Skin epidermis (tissue), 12 donors: ENCODE measurements at regions not wholly inside any gene's neighbourhood (a gene's known extent, or its start where the extent isn't known, plus 50 kb on each side); places are given as distances from the start of the nearest gene placed in this dataset.

ENCODE experiments used
- H3K27ac ChIP-seq, 21 experiments: fragments of 200-600 bp; sonication (generic) in 11 of 21; one replicate each; pipeline ENCODE4 v1.5.0; 2020; ENCODE audit warnings: mild to moderate bottlenecking in 3 of 21, inconsistent platforms in 2 of 21, moderate library complexity in 2 of 21
- H3K4me3 ChIP-seq, 7 experiments: fragments of 200-600 bp; sonication (generic) in 2 of 7; one replicate each; pipeline ENCODE4 v1.5.0; 2020; ENCODE audit warnings: inconsistent platforms in 2 of 7, mild to moderate bottlenecking in 2 of 7, moderate library complexity in 1 of 7

- Histone ChIP-seq H3K27ac (no peak overlapping the region), H3K4me3 (no peak overlapping the region)
These were observed 220.2 kb downstream of the NR4A2 start for GRCh38 chr2:156112323-156112722.

GRCh38 chr2:156110890-156111289, 221.6 kb downstream of the NR4A2 start:
- no peak overlapping the region for H3K27ac ChIP-seq
- H3K4me3 ChIP-seq, result no peak overlapping the region

DNA sequence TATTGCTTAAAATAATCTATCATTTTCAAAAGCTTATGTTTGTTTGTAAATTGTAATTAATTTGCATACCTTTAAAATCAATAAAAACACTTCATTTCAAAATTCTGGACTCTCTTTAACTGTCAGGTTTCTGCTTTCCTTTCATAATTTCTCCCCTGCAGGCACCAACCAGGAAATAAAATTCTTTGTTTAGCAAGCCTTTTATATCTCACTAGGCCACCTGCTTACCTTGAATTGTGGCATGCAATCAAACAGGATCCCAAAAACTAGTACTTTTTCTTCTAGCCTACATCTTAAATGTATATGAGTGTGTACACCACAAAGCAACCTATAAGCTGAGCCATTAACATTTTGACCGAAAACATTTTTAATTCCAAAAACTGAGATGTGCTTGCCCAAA, 233.1 kb downstream of the NR4A2 start:
- Histone ChIP-seq H3K4me3 (no peak overlapping the region), H3K27ac (no peak overlapping the region)

DNA sequence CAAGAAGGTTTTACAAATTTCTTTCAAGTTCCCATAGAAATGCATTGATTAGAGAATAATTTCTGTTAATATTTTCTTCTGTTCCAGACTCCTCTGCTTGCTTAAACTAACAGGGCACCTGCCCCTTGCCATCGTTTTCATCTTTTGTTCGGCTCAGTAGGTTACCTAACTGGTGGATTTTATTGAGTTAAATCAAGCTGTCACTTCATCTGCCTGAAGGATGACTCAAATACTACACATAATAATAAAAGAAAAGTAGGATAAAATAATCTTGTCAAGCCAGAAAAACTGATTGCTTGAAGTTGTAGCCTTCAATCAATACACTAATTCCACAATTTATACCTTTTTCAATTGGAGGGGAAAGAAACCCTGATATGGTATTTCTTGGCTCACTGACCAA, 234.0 kb downstream of the NR4A2 start:
- Histone ChIP-seq H3K4me3 (no peak overlapping the region), H3K27ac (no peak overlapping the region)

DNA sequence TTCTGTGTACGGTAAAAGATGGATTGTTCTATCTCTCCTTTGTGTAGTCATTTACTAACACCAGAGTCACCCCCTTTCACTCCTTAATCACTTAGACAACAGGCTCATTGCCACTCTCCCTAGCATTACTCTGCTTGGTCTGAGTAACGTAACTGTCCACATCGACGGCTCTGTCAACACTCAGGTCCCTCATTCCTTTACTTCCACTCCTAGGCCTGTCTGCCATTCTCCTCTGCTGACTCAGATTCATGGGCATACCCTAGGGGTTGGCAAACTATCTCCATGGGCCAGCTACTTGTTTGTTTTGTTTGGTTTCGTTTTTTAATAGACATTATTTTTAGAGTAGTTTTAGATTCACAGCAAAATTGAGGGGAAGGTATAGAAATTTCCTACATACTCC, 243.9 kb downstream of the NR4A2 start:
- Histone ChIP-seq H3K4me3 (no peak overlapping the region), H3K27ac (no peak overlapping the region)

- Histone ChIP-seq H3K27ac (no peak overlapping the region), H3K4me3 (no peak overlapping the region)
These were observed 244.6 kb downstream of the NR4A2 start for GRCh38 chr2:156087875-156088274.

DNA sequence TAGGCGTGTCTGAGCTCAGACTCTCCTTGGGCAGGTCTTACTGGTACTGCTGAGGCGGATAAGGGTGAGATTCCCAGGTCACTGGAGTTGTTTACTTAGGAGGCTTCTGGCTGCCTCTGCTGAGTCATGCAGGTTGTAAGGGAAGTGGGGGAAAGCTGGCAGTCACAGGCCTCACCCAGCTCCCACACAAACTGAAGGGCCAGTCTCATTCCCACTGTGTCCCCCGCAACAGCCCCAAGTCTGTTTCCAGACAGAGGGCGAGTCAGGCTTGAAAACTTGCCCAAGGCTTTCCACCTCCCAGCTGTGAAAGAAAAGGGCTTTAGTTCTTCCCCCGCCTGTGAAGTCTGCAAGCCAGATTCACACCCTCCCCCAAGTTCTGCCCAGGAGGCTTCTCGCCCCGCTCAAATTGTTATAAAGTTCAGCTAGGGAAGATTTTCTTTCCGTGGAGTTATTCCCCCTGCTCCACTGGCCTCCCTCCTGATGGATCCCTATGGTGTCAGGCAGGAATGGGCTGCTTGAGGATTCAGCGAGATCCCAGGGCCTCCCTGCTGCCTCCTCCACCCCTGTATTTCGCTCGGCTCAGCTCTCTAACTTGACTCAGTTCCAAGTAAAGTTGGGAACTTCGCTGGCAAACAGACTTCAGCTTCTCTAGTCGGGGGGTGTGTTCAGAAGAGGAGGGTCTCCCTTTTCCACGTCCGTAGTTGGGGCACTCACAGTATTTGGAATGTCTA, 248.6 kb downstream of the NR4A2 start:
- H3K4me3 ChIP-seq, result no peak overlapping the region
- H3K27ac ChIP-seq, result peak overlapping the region in 11 of 21 experiments; percentile 6 to 64 (median 28)

GRCh38 chr2:156079845-156080244, 252.7 kb downstream of the NR4A2 start:
- Histone ChIP-seq H3K27ac (no peak overlapping the region), H3K4me3 (no peak overlapping the region)

DNA sequence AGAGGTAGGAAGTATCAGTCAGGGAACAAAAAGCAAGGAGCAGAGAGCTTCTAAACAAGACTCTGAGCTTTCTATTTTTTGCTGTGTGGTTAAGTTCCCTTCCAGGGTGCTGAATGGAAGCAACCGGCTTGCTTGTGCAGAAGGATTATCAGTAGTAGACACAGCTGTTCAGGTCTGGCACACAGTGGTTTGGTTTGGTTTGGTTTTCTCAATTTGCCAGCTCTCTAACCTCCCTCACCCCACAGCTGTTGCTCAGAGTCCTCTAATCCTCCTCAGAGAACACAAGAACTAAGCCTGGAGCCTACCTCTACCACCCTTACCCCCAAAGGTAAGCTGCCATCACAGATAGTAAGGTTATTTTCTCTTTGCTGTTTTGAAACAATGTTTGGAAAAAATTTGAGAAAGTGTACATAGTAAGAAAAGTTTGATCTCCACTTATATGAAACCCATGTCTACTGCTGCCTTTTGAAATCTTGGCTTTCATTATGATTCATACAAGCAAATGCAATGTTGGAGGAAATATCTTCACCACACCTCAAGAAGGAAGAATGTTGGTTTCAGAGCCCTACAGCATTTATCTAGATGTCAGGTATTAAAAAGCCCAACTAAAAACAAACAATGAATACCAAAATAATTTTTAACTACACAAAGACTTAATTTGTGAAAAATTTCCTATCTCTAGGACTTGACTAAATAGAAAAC, 255.3 kb downstream of the NR4A2 start:
- H3K4me3 ChIP-seq, result no peak overlapping the region
- H3K27ac ChIP-seq, result no peak overlapping the region

- Histone ChIP-seq H3K27ac (no peak overlapping the region), H3K4me3 (no peak overlapping the region)
These were observed 266.6 kb downstream of the NR4A2 start for GRCh38 chr2:156065912-156066311.

- H3K4me3 ChIP-seq, result no peak overlapping the region
- H3K27ac ChIP-seq, result no peak overlapping the region
These were observed 268.0 kb downstream of the NR4A2 start for GRCh38 chr2:156064540-156064939.

DNA sequence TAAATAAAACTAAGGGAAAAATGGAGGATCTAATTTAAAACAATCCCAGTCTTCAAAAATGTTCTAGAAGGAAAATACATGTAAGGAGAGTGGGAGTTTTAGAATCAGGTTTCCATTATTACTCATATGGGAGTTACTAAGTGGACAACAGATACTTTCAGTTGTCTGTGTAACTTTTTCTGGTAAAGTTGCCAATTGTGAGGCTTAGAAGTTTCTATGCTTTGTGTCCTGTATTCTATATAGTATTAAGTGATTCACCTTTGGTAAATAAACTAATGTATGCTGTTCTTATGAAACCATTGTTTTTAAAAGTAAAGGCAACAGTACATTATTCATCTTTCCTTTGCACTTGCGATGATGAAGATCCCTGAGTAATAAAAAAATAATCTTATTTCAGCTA, 274.9 kb downstream of the NR4A2 start:
- H3K27ac ChIP-seq, result no peak overlapping the region
- no peak overlapping the region for H3K4me3 ChIP-seq

DNA sequence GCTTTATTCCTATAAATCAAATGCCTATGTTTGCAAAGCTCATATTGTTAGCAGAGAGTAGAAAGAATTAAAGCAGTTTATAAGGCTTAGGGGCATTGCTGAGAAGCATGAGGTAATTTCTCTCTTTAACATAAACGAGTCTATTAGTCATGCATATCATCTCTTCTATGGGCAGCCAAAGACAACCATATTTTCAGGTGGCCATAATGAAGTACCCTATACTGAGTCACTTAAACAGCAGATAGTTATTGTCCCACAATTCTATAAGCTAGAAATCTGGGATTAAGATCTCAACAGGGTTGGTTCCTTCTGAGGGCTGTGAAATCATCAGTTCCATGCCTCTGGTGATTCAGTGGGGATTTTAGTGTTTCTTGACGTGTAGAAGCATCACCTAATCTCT, 277.5 kb downstream of the NR4A2 start:
- H3K27ac ChIP-seq, result no peak overlapping the region
- no peak overlapping the region for H3K4me3 ChIP-seq

- Histone ChIP-seq H3K27ac (no peak overlapping the region), H3K4me3 (no peak overlapping the region)
These were observed 285.6 kb downstream of the NR4A2 start for GRCh38 chr2:156046900-156047299.

DNA sequence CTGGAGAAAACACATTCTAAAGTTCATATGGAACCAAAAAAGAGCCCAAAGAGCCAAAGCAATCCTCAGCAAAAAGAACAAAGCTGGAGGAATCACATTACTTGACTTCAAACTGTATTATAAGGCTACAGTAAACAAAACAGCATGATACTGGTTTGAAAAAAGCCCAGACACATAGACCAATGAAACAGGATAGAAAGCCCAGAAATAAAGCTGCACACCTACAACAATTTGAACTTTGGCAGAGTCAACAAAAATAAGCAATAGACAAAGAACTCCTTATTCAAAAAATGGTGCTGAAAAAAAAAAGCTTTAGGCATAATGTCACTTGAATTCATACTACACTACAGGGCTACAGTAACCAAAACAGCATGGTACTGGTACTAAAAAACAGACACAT, 289.6 kb downstream of the NR4A2 start:
- Histone ChIP-seq H3K4me3 (no peak overlapping the region), H3K27ac (no peak overlapping the region)

DNA sequence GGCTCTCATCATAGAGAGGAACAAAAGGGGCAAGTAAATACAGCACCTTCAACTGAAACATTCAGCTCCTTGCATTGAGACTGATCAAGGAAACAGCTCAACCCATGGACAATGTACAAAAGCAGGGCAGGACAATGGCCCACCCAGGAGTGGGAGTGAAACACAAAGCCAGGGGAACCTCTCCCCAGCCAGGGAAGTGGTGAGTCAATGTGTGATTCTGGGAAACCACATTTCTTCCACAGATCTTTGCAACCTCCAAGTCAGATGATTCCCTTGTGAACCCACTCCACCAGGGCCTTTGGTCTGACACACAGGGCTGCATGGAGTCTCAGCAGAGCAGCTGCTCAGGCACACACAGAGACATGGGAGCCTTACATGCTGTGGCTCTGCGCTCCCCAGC, 294.5 kb downstream of the NR4A2 start:
- Histone ChIP-seq H3K4me3 (no peak overlapping the region), H3K27ac (no peak overlapping the region)

GRCh38 chr2:156037482-156037881, 295.0 kb downstream of the NR4A2 start:
- H3K4me3 ChIP-seq, result no peak overlapping the region
- no peak overlapping the region for H3K27ac ChIP-seq

DNA sequence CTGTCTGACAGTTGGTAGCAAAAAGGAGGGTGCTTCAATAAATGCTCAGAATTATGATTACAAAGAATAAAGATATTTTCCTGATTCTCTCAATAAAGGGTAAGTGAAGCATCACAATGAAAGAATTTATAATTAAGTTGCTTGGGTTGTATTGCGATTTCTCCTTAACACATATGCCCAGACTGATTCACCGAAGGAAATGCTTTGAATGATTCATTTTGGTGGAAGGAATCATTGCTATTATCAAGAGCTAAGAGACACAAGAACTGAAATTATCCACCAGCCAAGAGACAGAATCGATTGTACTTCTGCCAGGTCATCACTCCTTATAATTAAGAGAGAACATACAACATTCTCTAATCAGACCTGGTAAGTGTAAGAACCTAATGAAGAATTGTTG, 301.4 kb downstream of the NR4A2 start:
- Histone ChIP-seq H3K27ac (no peak overlapping the region), H3K4me3 (no peak overlapping the region)

DNA sequence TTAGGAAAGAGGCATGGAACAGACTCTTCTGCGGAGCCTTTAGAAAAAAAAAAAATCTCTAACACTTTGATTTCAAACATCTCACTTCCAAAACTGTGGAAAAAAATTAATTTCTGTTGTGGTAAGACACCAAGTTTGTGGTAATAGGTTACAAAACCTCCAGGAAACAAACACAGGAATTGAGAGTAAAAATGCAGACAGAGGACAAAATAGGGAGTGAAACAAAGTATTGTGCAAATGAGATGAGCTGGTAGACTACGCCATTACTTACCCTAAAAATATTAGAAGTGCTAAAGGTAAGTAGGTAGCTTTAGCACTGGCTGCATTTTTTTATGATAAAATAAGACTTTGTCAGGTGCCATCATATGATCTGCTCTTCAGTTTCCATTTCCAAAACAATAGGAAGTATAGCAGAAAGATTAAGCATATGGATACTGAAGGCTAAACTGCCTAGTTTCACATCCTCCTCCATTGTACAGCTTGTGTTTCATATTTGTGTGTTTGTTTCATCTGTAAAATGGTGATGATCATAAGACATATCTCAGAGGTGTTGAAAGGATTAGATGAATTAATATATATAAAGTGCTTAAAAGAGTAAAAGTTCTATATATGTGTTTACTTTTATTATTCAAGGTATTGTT, 309.2 kb downstream of the NR4A2 start:
- no peak overlapping the region for H3K27ac ChIP-seq
- no peak overlapping the region for H3K4me3 ChIP-seq

DNA sequence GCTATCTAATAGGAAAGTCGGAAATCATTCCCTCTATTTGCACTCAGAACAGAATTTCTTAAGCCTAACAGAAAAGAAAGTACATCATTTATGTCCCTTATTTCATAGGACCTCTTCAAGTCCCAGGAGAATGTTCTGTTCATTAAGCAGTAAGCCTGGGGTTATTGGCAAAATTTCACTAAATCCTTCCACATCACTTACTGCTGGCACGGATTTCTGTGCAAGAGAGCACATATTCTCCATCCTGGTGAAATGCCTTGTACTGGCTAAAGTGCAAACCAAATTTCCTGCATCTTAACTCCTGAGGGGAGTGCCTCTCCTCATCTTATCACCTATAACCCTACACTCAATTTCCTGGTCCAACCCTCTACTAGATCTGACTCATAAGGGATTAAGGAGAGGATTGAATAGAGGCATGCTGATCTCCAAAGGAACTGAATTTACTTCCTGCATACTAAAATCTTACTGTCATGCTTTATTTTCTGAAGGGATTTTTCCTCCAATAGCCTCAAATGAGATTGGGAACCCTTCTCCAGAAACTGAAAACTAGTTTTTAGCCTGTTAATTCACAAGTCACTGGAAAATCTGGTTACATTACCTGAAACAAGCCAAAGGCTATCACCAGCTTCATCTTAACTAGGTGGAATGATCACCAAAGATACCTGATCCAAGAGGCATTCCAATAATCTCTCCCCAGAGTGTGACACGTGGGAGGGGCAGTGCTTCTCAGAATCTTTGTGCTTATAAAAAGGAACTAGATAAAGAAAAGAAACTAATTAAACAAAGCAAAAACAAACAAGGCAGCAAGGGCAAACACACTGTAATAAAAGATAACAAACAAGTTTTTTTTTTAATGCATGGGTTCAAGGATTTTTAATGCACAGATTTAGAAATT, 311.1 kb downstream of the NR4A2 start:
- no peak overlapping the region for H3K27ac ChIP-seq
- no peak overlapping the region for H3K4me3 ChIP-seq
